Spleen (tissue), 11 donors: ENCODE measurements at regions not wholly inside any gene's neighbourhood (a gene's known extent, or its start where the extent isn't known, plus 50 kb on each side); places are given as distances from the start of the nearest gene placed in this dataset.

Source experiments
- DNase-seq: peaks from one replicate; pipeline ENCODE4 v3.0.0-alpha.2; 2020
- H3K27ac ChIP-seq, 8 donors: fragments of 200-600 bp; sonication (generic) in 7 of 8; 1 replicate in 4 of 8; 2 replicates in 4 of 8; pipeline versions ENCODE4 v1.5.0 to v1.8.0; 2016 to 2021; ENCODE audit warnings: inconsistent platforms in 4 of 8, mild to moderate bottlenecking in 4 of 8, moderate library complexity in 1 of 8
- H3K27me3 ChIP-seq, 7 donors: fragments of 200-600 bp; sonication (generic) in 6 of 7; replicated peaks in 1 of 7; 1 replicate in 4 of 7; 2 replicates in 3 of 7; pipeline versions ENCODE4 v1.5.0 to v1.8.0; 2016 to 2021; ENCODE audit warnings: inconsistent platforms in 3 of 7, mild to moderate bottlenecking in 1 of 7
- H3K36me3 ChIP-seq, 6 donors: fragments of 200-600 bp; sonication (generic) in 5 of 6; 1 replicate in 4 of 6; 2 replicates in 2 of 6; pipeline versions ENCODE4 v1.5.0 to v1.8.0; 2016 to 2021; ENCODE audit warnings: inconsistent platforms in 2 of 6
- H3K4me1 ChIP-seq, 6 donors: fragments of 200-600 bp; sonication (generic) in 5 of 6; 1 replicate in 3 of 6; 2 replicates in 3 of 6; pipeline versions ENCODE4 v1.5.0 to v1.8.0; 2016 to 2021; ENCODE audit warnings: inconsistent platforms in 3 of 6
- H3K4me3 ChIP-seq, 8 donors: fragments of 200-600 bp; sonication (generic) in 7 of 8; 1 replicate in 4 of 8; 2 replicates in 4 of 8; pipeline versions ENCODE4 v1.5.0 to v1.8.0; 2016 to 2021; ENCODE audit warnings: inconsistent platforms in 4 of 8, mild to moderate bottlenecking in 4 of 8, moderate library complexity in 2 of 8
- H3K9me3 ChIP-seq, 8 donors: fragments of 200-600 bp; sonication (generic) in 7 of 8; 1 replicate in 4 of 8; 2 replicates in 4 of 8; pipeline versions ENCODE4 v1.5.0 to v1.8.0; 2016 to 2021; ENCODE audit warnings: inconsistent platforms in 4 of 8
- POLR2A ChIP-seq, 3 donors: fragments of 450-650 bp; IDR thresholded peaks; one replicate each; pipeline ENCODE4 v1.5.1; 2017; ENCODE audit warnings: antibody characterized with exemption in 3 of 3, mild to moderate bottlenecking in 1 of 3
- POLR2AphosphoS5 ChIP-seq, 3 donors: sonication (generic); formaldehyde crosslinking; IDR thresholded peaks; one replicate each; pipeline ENCODE4 v1.5.1; 2017; ENCODE audit warnings: antibody characterized with exemption in 3 of 3
- WGBS, 5 donors: extraction: QIAGEN DNeasy Blood & Tissue Kit in 3 of 5; methylation state at CpG; one replicate each; pipeline versions ENCODE4 v1.1.5 to v1.1.7; 2013 to 2018; 5-methylcytosine and 5-hydroxymethylcytosine counted together
- intact Hi-C: fragments of 100-400 bp; cut with DNase I; formaldehyde crosslinking; loops from one replicate; pipeline ENCODE4 v1.15.0; 2023; ENCODE audit warnings: low total_unique reads
- TF ChIP-seq, protein P1 (sequence below), 11 experiments: fragments of 200-600 bp in 7 of 11; fragments of 450-650 bp in 4 of 11; sonication (generic) in 4 of 11; IDR thresholded peaks in 8 of 11; conservative IDR thresholded peaks in 3 of 11; 1 replicate in 7 of 11; 2 replicates in 4 of 11; pipeline versions ENCODE4 v1.4.0 to v1.8.0; 2016 to 2021; ENCODE audit warnings: antibody characterized with exemption in 11 of 11, inconsistent platforms in 4 of 11, mild to moderate bottlenecking in 1 of 11
- donor health status: healthy with polysubstance abuse.
- donor health status: DM: no; HTN: no; CAD: no; lungs with moderate emphysema.
- donor health status: DM: no; HTN: no; CAD: no.
- donor health status: Bipolar disorder and iron deficiency.
- donor health status: healthy.
- donor health status: DM: no; HTN: no; CAD: no.
- donor health status: DM: yes; HTN: yes; CAD: no.

DNA sequence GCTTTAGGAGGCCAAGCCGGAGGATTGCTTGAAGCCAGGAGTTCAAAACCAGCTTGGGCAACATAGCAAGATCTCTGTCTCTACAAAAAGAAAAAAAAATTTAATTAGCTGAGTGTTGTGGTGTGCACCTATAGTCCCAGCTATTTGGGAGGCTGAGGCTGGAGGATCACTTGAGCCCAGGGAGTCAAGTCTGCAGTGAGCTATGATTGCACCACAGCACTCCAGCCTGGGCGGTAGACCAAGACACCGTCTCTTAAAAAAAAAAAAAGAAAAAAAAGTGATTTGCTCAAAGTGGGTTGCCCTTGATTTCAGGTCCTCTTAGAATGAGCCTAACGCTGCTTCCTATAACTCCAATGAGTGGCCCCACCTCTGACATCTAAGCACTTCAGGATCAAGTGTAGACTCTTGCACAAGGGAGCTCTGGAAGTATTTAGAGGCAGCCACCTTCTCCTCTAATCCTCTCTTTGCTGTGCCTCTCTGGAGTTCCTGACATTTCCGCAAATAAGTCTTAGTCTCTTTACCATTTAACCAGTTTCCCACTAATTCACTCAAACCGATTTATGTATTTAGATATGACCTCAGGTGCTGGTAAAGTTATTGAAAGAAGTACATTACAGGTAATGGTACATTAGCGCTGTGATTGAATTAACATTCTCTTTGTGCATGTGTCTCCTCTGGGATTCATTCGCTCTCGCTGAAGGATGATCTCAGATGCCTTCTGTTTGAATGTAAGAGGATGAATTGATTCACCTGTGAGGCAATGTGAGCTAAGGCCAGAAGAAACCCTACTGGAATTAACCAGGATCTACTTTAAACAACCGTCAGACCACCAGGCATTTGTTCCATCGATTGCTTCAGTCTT, 60.8 kb upstream of the CELF2 start:
- Histone ChIP-seq H3K4me1 (no peaks in the 10 kb centered on the region), H3K27ac (no peak overlapping the region), H3K27me3 (no peaks in the 10 kb centered on the region), H3K36me3 (no peaks in the 10 kb centered on the region), H3K9me3 (no peaks in the 10 kb centered on the region), H3K4me3 (no peak overlapping the region)
- intact Hi-C loops, result no loop called here
- DNase-seq, result no peak
- 88 to 95% (median 91%) methylated on average over 11 of the region's 11 CpGs for WGBS, 5 donors
- TF ChIP-seq POLR2A (IDR thresholded peaks at IDR 0.05), result no peak
- TF ChIP-seq, protein P1, sequence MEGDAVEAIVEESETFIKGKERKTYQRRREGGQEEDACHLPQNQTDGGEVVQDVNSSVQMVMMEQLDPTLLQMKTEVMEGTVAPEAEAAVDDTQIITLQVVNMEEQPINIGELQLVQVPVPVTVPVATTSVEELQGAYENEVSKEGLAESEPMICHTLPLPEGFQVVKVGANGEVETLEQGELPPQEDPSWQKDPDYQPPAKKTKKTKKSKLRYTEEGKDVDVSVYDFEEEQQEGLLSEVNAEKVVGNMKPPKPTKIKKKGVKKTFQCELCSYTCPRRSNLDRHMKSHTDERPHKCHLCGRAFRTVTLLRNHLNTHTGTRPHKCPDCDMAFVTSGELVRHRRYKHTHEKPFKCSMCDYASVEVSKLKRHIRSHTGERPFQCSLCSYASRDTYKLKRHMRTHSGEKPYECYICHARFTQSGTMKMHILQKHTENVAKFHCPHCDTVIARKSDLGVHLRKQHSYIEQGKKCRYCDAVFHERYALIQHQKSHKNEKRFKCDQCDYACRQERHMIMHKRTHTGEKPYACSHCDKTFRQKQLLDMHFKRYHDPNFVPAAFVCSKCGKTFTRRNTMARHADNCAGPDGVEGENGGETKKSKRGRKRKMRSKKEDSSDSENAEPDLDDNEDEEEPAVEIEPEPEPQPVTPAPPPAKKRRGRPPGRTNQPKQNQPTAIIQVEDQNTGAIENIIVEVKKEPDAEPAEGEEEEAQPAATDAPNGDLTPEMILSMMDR (IDR thresholded peaks at IDR 0.05 in 8 of 11, conservative IDR thresholded peaks at IDR 0.05 in 3 of 11), result no peak
- no peak for TF ChIP-seq POLR2AphosphoS5 (IDR thresholded peaks at IDR 0.05)

GRCh38 chr10:10958041-10958440, 59.6 kb upstream of the CELF2 start:
- DNase-seq, result no peak
- H3K4me3 ChIP-seq, result no peak overlapping the region
- TF ChIP-seq POLR2AphosphoS5 (IDR thresholded peaks at IDR 0.05), result no peak
- TF ChIP-seq, protein P1 (IDR thresholded peaks at IDR 0.05 in 8 of 11, conservative IDR thresholded peaks at IDR 0.05 in 3 of 11), result no peak
- no peak for TF ChIP-seq POLR2A (IDR thresholded peaks at IDR 0.05)
- H3K9me3 ChIP-seq, result no peaks in the 10 kb centered on the region
- WGBS, 5 donors, result 79 to 92% (median 89%) methylated on average over 3 of the region's 3 CpGs
- no peak overlapping the region for H3K27ac ChIP-seq
- H3K36me3 ChIP-seq, result no peaks in the 10 kb centered on the region
- no peaks in the 10 kb centered on the region for H3K27me3 ChIP-seq
- no peaks in the 10 kb centered on the region for H3K4me1 ChIP-seq
- intact Hi-C loops, result no loop called here

DNA sequence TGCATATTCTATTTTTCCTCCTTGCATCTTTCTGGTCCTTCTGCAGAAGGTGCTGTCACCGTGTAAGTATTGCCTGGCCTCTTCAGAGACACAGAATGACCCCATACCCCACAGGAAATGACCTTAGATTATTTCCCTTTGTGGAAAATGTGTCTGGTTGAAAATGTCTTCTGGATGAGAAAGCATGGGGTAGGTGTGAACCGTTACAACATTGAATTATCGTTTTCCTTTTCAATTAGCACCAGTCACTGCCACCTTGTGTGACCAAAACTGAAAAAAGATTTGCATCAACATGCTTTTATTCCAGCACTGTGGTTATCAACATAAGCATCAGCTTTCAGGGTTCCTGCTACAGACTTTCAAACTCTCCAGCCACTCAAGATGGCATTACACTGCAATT, 58.0 kb upstream of the CELF2 start:
- intact Hi-C loops, result no loop called here
- no peak for TF ChIP-seq POLR2A (IDR thresholded peaks at IDR 0.05)
- TF ChIP-seq POLR2AphosphoS5 (IDR thresholded peaks at IDR 0.05), result no peak
- TF ChIP-seq, protein P1 (IDR thresholded peaks at IDR 0.05 in 8 of 11, conservative IDR thresholded peaks at IDR 0.05 in 3 of 11), result no peak
- no peaks in the 10 kb centered on the region for H3K36me3 ChIP-seq
- no peaks in the 10 kb centered on the region for H3K4me1 ChIP-seq
- no peak for DNase-seq
- no peak overlapping the region for H3K4me3 ChIP-seq
- no peaks in the 10 kb centered on the region for H3K27me3 ChIP-seq
- no peaks in the 10 kb centered on the region for H3K9me3 ChIP-seq
- WGBS, 5 donors, result 50 to 62% (median 57%) methylated on average over 3 of the region's 3 CpGs
- no peak overlapping the region for H3K27ac ChIP-seq

DNA sequence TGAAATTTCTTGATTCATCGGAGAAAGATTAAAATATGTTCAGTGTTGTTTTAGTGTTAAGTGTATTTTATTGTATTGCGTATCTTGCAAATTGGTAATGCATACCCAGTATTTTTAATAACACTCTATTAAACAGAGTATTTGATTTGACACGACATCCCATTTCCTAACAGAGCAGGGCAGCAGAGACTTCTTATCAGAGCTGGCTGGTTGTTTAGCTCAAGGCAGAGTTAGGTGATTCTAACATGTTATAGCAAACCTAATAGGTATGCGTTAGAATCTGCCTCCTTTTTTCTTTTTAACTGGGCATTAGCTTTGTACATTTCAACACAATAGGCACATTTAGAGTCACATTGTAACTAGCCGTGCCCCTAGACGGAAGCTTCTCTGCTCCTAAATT, 57.1 kb upstream of the CELF2 start:
- no peaks in the 10 kb centered on the region for H3K36me3 ChIP-seq
- 92 to 96% (median 93%) methylated on average over 6 of the region's 6 CpGs for WGBS, 5 donors
- no peak for TF ChIP-seq POLR2A (IDR thresholded peaks at IDR 0.05)
- TF ChIP-seq POLR2AphosphoS5 (IDR thresholded peaks at IDR 0.05), result no peak
- TF ChIP-seq, protein P1 (IDR thresholded peaks at IDR 0.05 in 8 of 11, conservative IDR thresholded peaks at IDR 0.05 in 3 of 11), result no peak
- H3K4me3 ChIP-seq, result no peak overlapping the region
- no peaks in the 10 kb centered on the region for H3K4me1 ChIP-seq
- no peak for DNase-seq
- intact Hi-C loops, result no loop called here
- no peaks in the 10 kb centered on the region for H3K27me3 ChIP-seq
- no peaks in the 10 kb centered on the region for H3K9me3 ChIP-seq
- H3K27ac ChIP-seq, result no peak overlapping the region
